IMR-90 (cell line): ENCODE measurements at regions not wholly inside any gene's neighbourhood (a gene's known extent, or its start where the extent isn't known, plus 50 kb on each side); places are given as distances from the start of the nearest gene placed in this dataset.

Experiments used
- ATAC-seq: fragments of 200-7000 bp; cut with Tn5 transposase; 2 replicates; pipeline ENCODE4 v1.9.1; 2020; ENCODE audit warnings: low read depth, mild to moderate bottlenecking, moderate library complexity
- BruUV-seq: library from RNA; stranded (reverse); fragments of 400-500 nt; replicated peaks from 2 replicates; lab custom pipeline; 2021; lab: Mats Ljungman, UMichigan
- CTCF ChIA-PET: fragments of 300-600 bp; formaldehyde crosslinking; extraction: SDS; loops from one replicate; lab custom pipeline; 2021; ENCODE audit warnings: antibody characterized with exemption; lab: Yijun Ruan, JAX
- POLR2A ChIA-PET: fragments of 300-600 bp; sonication (Branson Sonifier 250); formaldehyde crosslinking; loops from one replicate; lab custom pipeline; 2022; ENCODE audit warnings: antibody characterized with exemption; ENCODE audit not compliant: unreplicated experiment; lab: Charles Lee
- DNase-seq: peaks from one replicate; pipeline ENCODE4 v3.0.0; 2013
- H2AFZ ChIP-seq: replicated peaks from 2 replicates; pipeline ENCODE3; 2013; ENCODE audit warnings: low read length, mild to moderate bottlenecking; ENCODE audit not compliant: poor library complexity
- H2AK5ac ChIP-seq: 2 replicates; pipeline ENCODE4 v1.6.1; 2013; ENCODE audit warnings: low read depth, low read length, inconsistent platforms
- H2AK9ac ChIP-seq: replicated peaks from 2 replicates; pipeline ENCODE3; 2013; ENCODE audit warnings: mild to moderate bottlenecking, low read depth, low read length, moderate library complexity; ENCODE audit not compliant: poor library complexity
- H2BK120ac ChIP-seq: 2 replicates; pipeline ENCODE4 v1.6.1; 2013; ENCODE audit warnings: low read depth, low read length, inconsistent platforms
- H2BK15ac ChIP-seq: 3 replicates; pipeline ENCODE4 v1.6.1; 2013; ENCODE audit warnings: low read depth, low read length, inconsistent platforms
- H2BK20ac ChIP-seq: 2 replicates; pipeline ENCODE4 v1.6.1; 2013; ENCODE audit warnings: low read depth, mild to moderate bottlenecking, inconsistent platforms, low read length, moderate library complexity
- H2BK5ac ChIP-seq: 2 replicates; pipeline ENCODE4 v1.6.1; 2013; ENCODE audit warnings: mild to moderate bottlenecking, low read depth, low read length, inconsistent platforms; ENCODE audit not compliant: poor library complexity, severe bottlenecking
- H3K14ac ChIP-seq: replicated peaks from 2 replicates; pipeline ENCODE4 v1.6.1; 2013; ENCODE audit warnings: low read depth, low read length, inconsistent platforms
- H3K18ac ChIP-seq: 2 replicates; pipeline ENCODE4 v1.6.1; 2013; ENCODE audit warnings: low read depth, low read length, control low read depth
- H3K23ac ChIP-seq: 2 replicates; pipeline ENCODE4 v1.6.1; 2013; ENCODE audit warnings: low read depth, low read length, inconsistent platforms
- H3K27ac ChIP-seq: 2 replicates; pipeline ENCODE4 v1.5.1; 2013; ENCODE audit warnings: mild to moderate bottlenecking, control low read depth, low read length; ENCODE audit not compliant: insufficient read depth
- H3K27me3 ChIP-seq: 2 replicates; pipeline ENCODE4 v1.6.1; 2013; ENCODE audit warnings: low read length; ENCODE audit not compliant: control insufficient read depth, insufficient read depth
- H3K36me3 ChIP-seq: 2 replicates; pipeline ENCODE4 v1.6.1; 2013; ENCODE audit warnings: low read length, mixed read lengths; ENCODE audit not compliant: control insufficient read depth, insufficient read depth
- H3K4ac ChIP-seq: 2 replicates; pipeline ENCODE4 v1.6.1; 2013; ENCODE audit warnings: low read depth, low read length, inconsistent platforms
- H3K4me1 ChIP-seq: 2 replicates; pipeline ENCODE4 v1.6.1; 2013; ENCODE audit warnings: low read length, mixed read lengths; ENCODE audit not compliant: control insufficient read depth, insufficient read depth
- H3K4me2 ChIP-seq: 2 replicates; pipeline ENCODE4 v1.6.1; 2013; ENCODE audit warnings: low read depth, mild to moderate bottlenecking, control low read depth, low read length, moderate library complexity
- H3K4me3 ChIP-seq: 2 replicates; pipeline ENCODE4 v1.5.1; 2013; ENCODE audit warnings: low read depth, mild to moderate bottlenecking, control low read depth, low read length, moderate library complexity; ENCODE audit not compliant: insufficient read depth
- H3K56ac ChIP-seq: 2 replicates; pipeline ENCODE4 v1.6.1; 2013; ENCODE audit warnings: low read length, inconsistent platforms; ENCODE audit not compliant: insufficient read depth; ENCODE audit errors: extremely low read depth
- H3K79me1 ChIP-seq, 2 experiments: 2 replicates each; pipeline ENCODE4 v1.6.1; 2013; ENCODE audit warnings: low read length in 2 of 2, inconsistent platforms in 1 of 2, low read depth in 1 of 2
- H3K9ac ChIP-seq: 2 replicates; pipeline ENCODE4 v1.6.1; 2013; ENCODE audit warnings: low read depth, low read length, control low read depth
- H3K9me1 ChIP-seq: 2 replicates; pipeline ENCODE4 v1.6.1; 2013; ENCODE audit warnings: low read length, inconsistent platforms; ENCODE audit not compliant: insufficient read depth
- H3K9me3 ChIP-seq: 2 replicates; pipeline ENCODE4 v1.6.1; 2013; ENCODE audit warnings: low read length; ENCODE audit not compliant: control insufficient read depth, insufficient read depth
- H4K20me1 ChIP-seq: 2 replicates; pipeline ENCODE4 v1.6.1; 2013; ENCODE audit warnings: low read length, inconsistent platforms; ENCODE audit not compliant: insufficient read depth
- H4K5ac ChIP-seq: 2 replicates; pipeline ENCODE4 v1.6.1; 2013; ENCODE audit warnings: mild to moderate bottlenecking, low read depth, low read length, control low read depth
- H4K8ac ChIP-seq, 2 experiments: 2 replicates each; pipeline ENCODE4 v1.6.1; 2013; ENCODE audit warnings: low read depth in 2 of 2, low read length in 2 of 2, control low read depth in 1 of 2, inconsistent platforms in 1 of 2
- H4K91ac ChIP-seq: 2 replicates; pipeline ENCODE4 v1.6.1; 2013; ENCODE audit warnings: low read depth, low read length, inconsistent platforms; ENCODE audit not compliant: insufficient read depth
- BHLHE40 ChIP-seq: fragments of 150-350 bp; IDR thresholded peaks from 2 replicates; pipeline ENCODE4 v1.6.1; 2016; ENCODE audit warnings: mild to moderate bottlenecking, low read depth, low read length
- CEBPB ChIP-seq: IDR thresholded peaks from 2 replicates; pipeline ENCODE4 v1.6.1; 2012; ENCODE audit warnings: low read depth, low read length, improper control_type of control experiment
- CHD1 ChIP-seq: IDR thresholded peaks from 2 replicates; pipeline ENCODE4 v1.6.1; 2012; ENCODE audit warnings: low read depth, low read length, improper control_type of control experiment
- CTCF ChIP-seq: conservative IDR thresholded peaks from 2 replicates; pipeline ENCODE4 v1.5.1; 2012; ENCODE audit warnings: mild to moderate bottlenecking, low read depth, low read length, improper control_type of control experiment
- ELK1 ChIP-seq: fragments of 150-350 bp; IDR thresholded peaks from 2 replicates; pipeline ENCODE4 v1.6.1; 2016; ENCODE audit warnings: low read depth, mild to moderate bottlenecking, low read length, moderate library complexity, borderline replicate concordance
- FOS ChIP-seq: fragments of 150-350 bp; IDR thresholded peaks from 2 replicates; pipeline ENCODE4 v1.6.1; 2016; ENCODE audit warnings: low read depth, low read length
- MAFK ChIP-seq: IDR thresholded peaks from 2 replicates; pipeline ENCODE4 v1.6.1; 2012; ENCODE audit warnings: low read depth, low read length, improper control_type of control experiment
- MAZ ChIP-seq: IDR thresholded peaks from 2 replicates; pipeline ENCODE4 v1.6.1; 2012; ENCODE audit warnings: low read depth, mild to moderate bottlenecking, low read length, improper control_type of control experiment, moderate library complexity, borderline replicate concordance
- MXI1 ChIP-seq: IDR thresholded peaks from 2 replicates; pipeline ENCODE4 v1.6.1; 2012; ENCODE audit warnings: low read depth, mild to moderate bottlenecking, low read length, moderate library complexity, borderline replicate concordance
- NFE2L2 ChIP-seq: fragments of 150-350 bp; IDR thresholded peaks from 2 replicates; pipeline ENCODE4 v1.6.1; 2016; ENCODE audit warnings: low read depth, mild to moderate bottlenecking, low read length
- POLR2A ChIP-seq: IDR thresholded peaks from 2 replicates; pipeline ENCODE4 v1.6.1; 2012; ENCODE audit warnings: mild to moderate bottlenecking, low read depth, low read length
- RAD21 ChIP-seq: IDR thresholded peaks from 2 replicates; pipeline ENCODE4 v1.6.1; 2012; ENCODE audit warnings: low read length, improper control_type of control experiment
- RCOR1 ChIP-seq: IDR thresholded peaks from 2 replicates; pipeline ENCODE4 v1.6.1; 2012; ENCODE audit warnings: mild to moderate bottlenecking, low read length, improper control_type of control experiment; ENCODE audit not compliant: insufficient replicate concordance
- RFX5 ChIP-seq: IDR thresholded peaks from 2 replicates; pipeline ENCODE4 v1.8.0; 2012; ENCODE audit warnings: low read depth, mild to moderate bottlenecking, low read length, moderate library complexity
- SMC3 ChIP-seq: fragments of 150-350 bp; IDR thresholded peaks from 2 replicates; pipeline ENCODE4 v1.6.1; 2016; ENCODE audit warnings: low read depth, mild to moderate bottlenecking, antibody characterized with exemption, low read length, moderate library complexity
- USF2 ChIP-seq: fragments of 150-350 bp; IDR thresholded peaks from 2 replicates; pipeline ENCODE4 v1.6.1; 2017; ENCODE audit warnings: mild to moderate bottlenecking, antibody characterized with exemption, low read length, low read depth
- WGBS, 2 experiments: methylation state at CpG; one replicate each; pipeline versions ENCODE4 v1.1.5 to v1.1.7; 2013; ENCODE audit warnings: missing lambda C conversion rate in 2 of 2; ENCODE audit not compliant: insufficient read length in 1 of 2; ENCODE audit errors: extremely low coverage in 2 of 2; 5-methylcytosine and 5-hydroxymethylcytosine counted together
- dilution Hi-C: fragments of 300-500 bp; cut with HindIII; formaldehyde crosslinking; loops from one replicate; pipeline ENCODE4 v1.14.3; 2018; ENCODE audit warnings: low sequenced_read_pairs; ENCODE audit not compliant: unreplicated experiment
- in situ Hi-C: fragments of 300-500 bp; cut with MboI; formaldehyde crosslinking; loops from 3 replicates; pipeline ENCODE4 v1.14.3; 2019; ENCODE audit warnings: low sequenced_read_pairs, inconsistent platforms, mixed read lengths
- intact Hi-C: fragments of 100-400 bp; cut with micrococcal nuclease; formaldehyde crosslinking; loops from 2 replicates; pipeline ENCODE4 v1.10.0; 2022

- Histone ChIP-seq H4K20me1 (no peaks in the 10 kb centered on the region), H3K9ac (no peak overlapping the region), H3K56ac (no peak overlapping the region), H3K23ac (no peak overlapping the region), H3K18ac (no peak overlapping the region), H3K79me1 (no peaks in the 10 kb centered on the region), H4K5ac (no peak overlapping the region), H2BK20ac (no peak overlapping the region), H4K91ac (no peak overlapping the region), H3K36me3 (no peaks in the 10 kb centered on the region), H2AK5ac (no peak overlapping the region), H2AFZ (no peak overlapping the region), H3K4me1 (no peaks in the 10 kb centered on the region), H3K4me3 (no peak overlapping the region), H3K4me2 (no peak overlapping the region), H4K8ac (no peak overlapping the region), H2BK15ac (no peak overlapping the region), H3K27ac (no peak overlapping the region), H3K9me1 (no peaks in the 10 kb centered on the region), H3K14ac (no peak overlapping the region), H2BK5ac (no peak overlapping the region), H3K27me3 (no peaks in the 10 kb centered on the region), H2AK9ac (no peak overlapping the region), H3K9me3 (no peaks in the 10 kb centered on the region), H2BK120ac (no peak overlapping the region), H3K4ac (no peak overlapping the region)
- ChIA-PET POLR2A (no interaction called here), CTCF (no interaction called here)
- no CpG with 5 or more reads among the region's 2 CpGs for WGBS, 2 experiments
- dilution Hi-C loops = no loop called here
- no TSS peak for BruUV-seq
- no peak for TF ChIP-seq NFE2L2
- TF ChIP-seq FOS = no peak
- no peak for TF ChIP-seq CTCF
- no peak for TF ChIP-seq MAZ
- no peak for TF ChIP-seq ELK1
- no peak for TF ChIP-seq RCOR1
- no peak for TF ChIP-seq CHD1
- TF ChIP-seq RAD21 = no peak
- TF ChIP-seq BHLHE40 = no peak
- no peak for TF ChIP-seq POLR2A
- TF ChIP-seq CEBPB = no peak
- no peak for TF ChIP-seq MXI1
- TF ChIP-seq MAFK = no peak
- TF ChIP-seq USF2 = no peak
- TF ChIP-seq SMC3 = no peak
- no peak for TF ChIP-seq RFX5
- no peak for ATAC-seq
- intact Hi-C loops = no loop called here
- in situ Hi-C loops = no loop called here
- no peak for DNase-seq
These were observed 190.0 kb upstream of the SAMSN1 start for GRCh38 chr21:14736162-14736561.
